ENCODE measurements at regions not wholly inside any gene's neighbourhood (a gene's known extent, or its start where the extent isn't known, plus 50 kb on each side); places are given as distances from the start of the nearest gene placed in this dataset.

DNA sequence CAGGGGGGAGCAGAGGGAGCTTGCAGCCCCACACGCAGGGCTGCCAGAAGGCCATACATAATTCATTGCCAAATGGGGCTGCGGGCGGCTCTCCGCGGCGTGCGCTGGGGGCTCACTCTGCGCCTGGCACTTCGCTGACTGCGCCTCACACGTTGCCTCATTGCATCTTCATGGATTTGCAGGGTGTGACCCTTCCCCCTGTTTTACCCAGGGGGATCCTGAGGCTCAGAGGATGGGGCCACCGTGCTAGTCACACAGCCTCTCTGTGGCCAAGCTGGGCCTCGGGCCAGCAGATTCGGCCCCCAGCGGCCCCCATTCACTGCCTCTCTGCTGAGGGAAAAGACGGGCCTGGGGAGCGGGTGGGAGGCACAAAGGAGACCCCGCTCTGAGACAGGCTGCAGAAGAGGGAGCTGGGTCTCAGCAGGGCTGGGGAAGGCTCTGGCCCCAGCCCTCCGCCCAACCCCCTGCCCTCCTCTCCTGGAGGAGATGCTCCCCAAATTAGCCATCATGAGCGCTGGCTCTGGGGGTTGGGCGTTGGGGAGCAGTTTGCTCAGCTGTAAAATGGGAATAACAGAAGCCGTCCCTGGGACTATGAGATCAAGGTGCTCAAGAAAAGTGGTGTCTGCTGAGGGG is 115.5 kb downstream of the C9orf50 start:
- Histone ChIP-seq H3K4me3 (no peak overlapping the region), H3K27me3 (no peaks in the 10 kb centered on the region), H3K27ac (replicated peaks in 1 of 4) (no peak overlapping the region)

GRCh38 chr9:129504404-129504803 is 116.5 kb downstream of the C9orf50 start:
- 70% methylated on average over 1 of the region's 1 CpG for WGBS
- Histone ChIP-seq H3K9me3 (peaks cover 0 to under 1% (median 0%) of the 10 kb centered on the region in 4 donors), H3K36me3 (peaks cover 0 to 33% (median 17%) of the 10 kb centered on the region in 4 donors), H3K27ac (replicated peaks in 1 of 4) (no peak overlapping the region), H3K4me3 (no peak overlapping the region), H3K27me3 (no peaks in the 10 kb centered on the region), H3K4me1 (peaks cover 9 to 46% (median 26%) of the 10 kb centered on the region in 4 donors)
- intact Hi-C loops (cut with DNase I): loop anchor here (5.0 kb wide), 4 partner anchors 43 to 322 kb away; no protein-coding TSS in a partner anchor
- no peak for DNase-seq (ENCODE audit: extremely low spot score)
- TF ChIP-seq POLR2AphosphoS5 (IDR thresholded peaks at IDR 0.05): peak in 1 of 2 donors; percentile 15
- TF ChIP-seq EP300 (IDR thresholded peaks at IDR 0.05): no peak

More for the DNA sequence above, 115.5 kb downstream of the C9orf50 start:
- H3K9me3 ChIP-seq: peaks cover 0 to 9% (median 3%) of the 10 kb centered on the region in 4 donors
- H3K4me1 ChIP-seq: peaks cover 2 to 36% (median 16%) of the 10 kb centered on the region in 4 donors
- intact Hi-C loops (cut with DNase I): no loop called here
- peaks cover 0 to 33% (median 17%) of the 10 kb centered on the region in 4 donors for H3K36me3 ChIP-seq
- WGBS: 85% methylated on average over 5 of the region's 22 CpGs
- peak in 1 of 2 donors; percentile 15 for TF ChIP-seq POLR2AphosphoS5 (IDR thresholded peaks at IDR 0.05)
- TF ChIP-seq CTCF (IDR thresholded peaks at IDR 0.05): no peak
- TF ChIP-seq EP300 (IDR thresholded peaks at IDR 0.05): no peak
- no peak for TF ChIP-seq POLR2A (IDR thresholded peaks at IDR 0.05; ENCODE audit: low read depth)
- DNase-seq (ENCODE audit: extremely low spot score): no peak

- peak overlapping the region in 3 of 4 donors; percentile 39 to 100 (median 97) for H3K27ac ChIP-seq (replicated peaks in 1 of 4)
- H3K36me3 ChIP-seq: peaks cover 0 to 33% (median 17%) of the 10 kb centered on the region in 4 donors
- no peak overlapping the region for H3K4me3 ChIP-seq
- H3K4me1 ChIP-seq: peaks cover 33 to 71% (median 50%) of the 10 kb centered on the region in 4 donors
- intact Hi-C loops (cut with DNase I): loop anchor here (5.0 kb wide), 4 partner anchors 45 to 320 kb away; no protein-coding TSS in a partner anchor
- no peak for TF ChIP-seq CTCF (IDR thresholded peaks at IDR 0.05)
- peak in 1 of 2 donors; percentile 6 for TF ChIP-seq POLR2AphosphoS5 (IDR thresholded peaks at IDR 0.05)
- WGBS: 63% methylated on average over 4 of the region's 4 CpGs
- H3K9me3 ChIP-seq: no peaks in the 10 kb centered on the region
- H3K27me3 ChIP-seq: no peaks in the 10 kb centered on the region
- no peak for DNase-seq (ENCODE audit: extremely low spot score)
These were observed 119.1 kb downstream of the C9orf50 start for GRCh38 chr9:129501771-129502319.

- Histone ChIP-seq H3K27me3 (no peaks in the 10 kb centered on the region), H3K4me3 (no peak overlapping the region), H3K9me3 (no peaks in the 10 kb centered on the region), H3K36me3 (peaks cover 0 to 33% (median 17%) of the 10 kb centered on the region in 4 donors), H3K4me1 (peaks cover 33 to 76% (median 57%) of the 10 kb centered on the region in 4 donors), H3K27ac (replicated peaks in 1 of 4) (peak overlapping the region; percentile 97 to 100 (median 98))
- no peak for DNase-seq (ENCODE audit: extremely low spot score)
- WGBS: 78% methylated on average over 12 of the region's 12 CpGs
- intact Hi-C loops (cut with DNase I): loop anchor here (5.0 kb wide), 4 partner anchors 46 to 319 kb away; no protein-coding TSS in a partner anchor
- no peak for TF ChIP-seq CTCF (IDR thresholded peaks at IDR 0.05)
- no peak for TF ChIP-seq POLR2A (IDR thresholded peaks at IDR 0.05; ENCODE audit: low read depth)
- no peak for TF ChIP-seq EP300 (IDR thresholded peaks at IDR 0.05)
- TF ChIP-seq POLR2AphosphoS5 (IDR thresholded peaks at IDR 0.05): no peak
These were observed 119.8 kb downstream of the C9orf50 start for GRCh38 chr9:129500863-129501770.

All from esophagus muscularis mucosa (tissue), 4 donors.